ENCODE measurements at regions not wholly inside any gene's neighbourhood (a gene's known extent, or its start where the extent isn't known, plus 50 kb on each side); places are given as distances from the start of the nearest gene placed in this dataset.

DNA sequence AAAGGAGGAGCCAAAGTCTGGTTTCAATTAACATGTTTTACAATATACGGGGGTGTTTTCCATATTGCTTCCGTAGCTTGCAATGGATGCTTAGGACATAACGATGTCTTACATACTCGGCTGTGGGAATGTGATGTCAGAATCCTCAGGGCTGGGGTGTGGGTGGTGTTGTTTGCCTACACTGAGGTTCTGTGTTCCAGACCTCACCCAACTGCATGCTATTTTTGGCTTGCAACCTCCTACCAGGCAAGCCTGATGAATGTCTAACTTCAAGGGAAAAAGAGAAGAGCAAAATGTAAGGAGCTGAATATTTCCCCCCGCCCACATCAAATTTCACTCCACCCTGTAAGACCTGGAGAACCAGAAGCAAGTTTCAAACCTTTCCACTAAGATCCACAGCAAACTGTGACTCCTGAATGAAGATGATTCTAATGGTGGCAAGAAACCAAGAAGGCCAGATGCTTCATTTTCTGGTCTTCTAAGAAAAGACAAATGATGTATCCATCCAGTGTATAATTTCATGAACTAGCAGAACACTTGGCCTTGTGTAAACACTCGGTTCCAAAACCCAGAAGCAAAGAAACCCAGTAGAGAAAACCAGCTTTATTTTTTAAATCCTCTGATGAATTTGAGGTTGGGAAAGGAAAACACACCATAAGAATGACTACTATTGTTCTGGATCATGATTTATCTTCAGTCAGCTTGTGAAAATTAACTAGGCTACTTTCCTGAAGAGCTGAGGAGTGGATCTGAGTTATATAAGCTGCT is 227.9 kb downstream of the DACT1 start:
- TF ChIP-seq JUN (CRISPR knock-in tag; IDR thresholded peaks at IDR 0.05) (no peak), NR2C2 (CRISPR knock-in tag; IDR thresholded peaks at IDR 0.05) (no peak), HMGA2 (CRISPR knock-in tag; IDR thresholded peaks at IDR 0.05) (no peak)
- TF ChIP-seq, protein P1, sequence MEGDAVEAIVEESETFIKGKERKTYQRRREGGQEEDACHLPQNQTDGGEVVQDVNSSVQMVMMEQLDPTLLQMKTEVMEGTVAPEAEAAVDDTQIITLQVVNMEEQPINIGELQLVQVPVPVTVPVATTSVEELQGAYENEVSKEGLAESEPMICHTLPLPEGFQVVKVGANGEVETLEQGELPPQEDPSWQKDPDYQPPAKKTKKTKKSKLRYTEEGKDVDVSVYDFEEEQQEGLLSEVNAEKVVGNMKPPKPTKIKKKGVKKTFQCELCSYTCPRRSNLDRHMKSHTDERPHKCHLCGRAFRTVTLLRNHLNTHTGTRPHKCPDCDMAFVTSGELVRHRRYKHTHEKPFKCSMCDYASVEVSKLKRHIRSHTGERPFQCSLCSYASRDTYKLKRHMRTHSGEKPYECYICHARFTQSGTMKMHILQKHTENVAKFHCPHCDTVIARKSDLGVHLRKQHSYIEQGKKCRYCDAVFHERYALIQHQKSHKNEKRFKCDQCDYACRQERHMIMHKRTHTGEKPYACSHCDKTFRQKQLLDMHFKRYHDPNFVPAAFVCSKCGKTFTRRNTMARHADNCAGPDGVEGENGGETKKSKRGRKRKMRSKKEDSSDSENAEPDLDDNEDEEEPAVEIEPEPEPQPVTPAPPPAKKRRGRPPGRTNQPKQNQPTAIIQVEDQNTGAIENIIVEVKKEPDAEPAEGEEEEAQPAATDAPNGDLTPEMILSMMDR (IDR thresholded peaks at IDR 0.05): no peak
- TF ChIP-seq, protein P2, sequence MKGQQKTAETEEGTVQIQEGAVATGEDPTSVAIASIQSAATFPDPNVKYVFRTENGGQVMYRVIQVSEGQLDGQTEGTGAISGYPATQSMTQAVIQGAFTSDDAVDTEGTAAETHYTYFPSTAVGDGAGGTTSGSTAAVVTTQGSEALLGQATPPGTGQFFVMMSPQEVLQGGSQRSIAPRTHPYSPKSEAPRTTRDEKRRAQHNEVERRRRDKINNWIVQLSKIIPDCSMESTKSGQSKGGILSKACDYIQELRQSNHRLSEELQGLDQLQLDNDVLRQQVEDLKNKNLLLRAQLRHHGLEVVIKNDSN (CRISPR knock-in tag; IDR thresholded peaks at IDR 0.05): no peak
